DND-41 (cell line): ENCODE measurements at regions not wholly inside any gene's neighbourhood (a gene's known extent, or its start where the extent isn't known, plus 50 kb on each side); places are given as distances from the start of the nearest gene placed in this dataset.

ENCODE experiments used
- EZH2 ChIP-seq: IDR thresholded peaks from 3 replicates; pipeline ENCODE4 v1.6.1; 2012; ENCODE audit warnings: borderline replicate concordance, low read depth, mild to moderate bottlenecking, moderate library complexity, low read length, inconsistent platforms; ENCODE audit not compliant: severe bottlenecking
- TF ChIP-seq, protein P1 (sequence below): IDR thresholded peaks from 2 replicates; pipeline ENCODE4 v1.5.1; 2012; ENCODE audit warnings: borderline replicate concordance, low read length, moderate library complexity, mild to moderate bottlenecking; ENCODE audit not compliant: poor library complexity, severe bottlenecking; ENCODE audit errors: extremely low read depth

DNA sequence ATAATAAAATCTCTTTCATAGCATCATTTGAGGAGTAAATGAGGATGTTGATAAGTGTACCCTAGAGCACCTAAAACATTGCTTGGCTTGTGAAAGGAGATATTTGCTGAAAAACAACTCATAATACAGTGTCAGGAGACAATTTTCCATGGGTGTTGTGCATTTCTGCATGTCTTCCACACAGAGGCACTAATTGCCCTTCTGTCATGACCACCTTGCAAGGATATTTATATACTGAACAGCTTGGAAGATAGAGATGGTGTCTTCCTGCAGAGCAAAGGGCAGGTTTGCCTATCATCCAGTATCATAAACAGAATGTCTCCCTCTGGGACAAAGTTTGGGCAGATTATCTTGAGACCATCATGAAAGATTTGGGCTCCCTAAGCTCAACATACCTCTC lies 495.2 kb upstream of the LRRN3 start:
- TF ChIP-seq, protein P1, sequence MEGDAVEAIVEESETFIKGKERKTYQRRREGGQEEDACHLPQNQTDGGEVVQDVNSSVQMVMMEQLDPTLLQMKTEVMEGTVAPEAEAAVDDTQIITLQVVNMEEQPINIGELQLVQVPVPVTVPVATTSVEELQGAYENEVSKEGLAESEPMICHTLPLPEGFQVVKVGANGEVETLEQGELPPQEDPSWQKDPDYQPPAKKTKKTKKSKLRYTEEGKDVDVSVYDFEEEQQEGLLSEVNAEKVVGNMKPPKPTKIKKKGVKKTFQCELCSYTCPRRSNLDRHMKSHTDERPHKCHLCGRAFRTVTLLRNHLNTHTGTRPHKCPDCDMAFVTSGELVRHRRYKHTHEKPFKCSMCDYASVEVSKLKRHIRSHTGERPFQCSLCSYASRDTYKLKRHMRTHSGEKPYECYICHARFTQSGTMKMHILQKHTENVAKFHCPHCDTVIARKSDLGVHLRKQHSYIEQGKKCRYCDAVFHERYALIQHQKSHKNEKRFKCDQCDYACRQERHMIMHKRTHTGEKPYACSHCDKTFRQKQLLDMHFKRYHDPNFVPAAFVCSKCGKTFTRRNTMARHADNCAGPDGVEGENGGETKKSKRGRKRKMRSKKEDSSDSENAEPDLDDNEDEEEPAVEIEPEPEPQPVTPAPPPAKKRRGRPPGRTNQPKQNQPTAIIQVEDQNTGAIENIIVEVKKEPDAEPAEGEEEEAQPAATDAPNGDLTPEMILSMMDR: peak; percentile 23
- no peak for TF ChIP-seq EZH2
